Hematopoietic multipotent progenitor cell treated with erythropoietin and hydrocortisone succinate and interleukin-3 and kit ligand, for 8 days (in vitro differentiated cells): ENCODE measurements at regions not wholly inside any gene's neighbourhood (a gene's known extent, or its start where the extent isn't known, plus 50 kb on each side); places are given as distances from the start of the nearest gene placed in this dataset.
A peak's percentile ranks its signal among the peaks of the same experiment; 100 is the strongest.
"Not testable (repeated sequence)": the region's sequence is repeated elsewhere in the genome, so short reads cannot be mapped to it uniquely, and the experiment has no call there.

Source experiments
- DNase-seq: peaks from one replicate; pipeline ENCODE4 v3.0.0-alpha.2; 2015

- DNase-seq = no peak
Measured at GRCh38 chr1:187038784-187039183, 210.0 kb downstream of the PLA2G4A start.

- no peak for DNase-seq
Measured at GRCh38 chr1:187041104-187041503, 212.4 kb downstream of the PLA2G4A start.

- no peak for DNase-seq
Measured at GRCh38 chr1:187042538-187042937, 213.8 kb downstream of the PLA2G4A start.

DNA sequence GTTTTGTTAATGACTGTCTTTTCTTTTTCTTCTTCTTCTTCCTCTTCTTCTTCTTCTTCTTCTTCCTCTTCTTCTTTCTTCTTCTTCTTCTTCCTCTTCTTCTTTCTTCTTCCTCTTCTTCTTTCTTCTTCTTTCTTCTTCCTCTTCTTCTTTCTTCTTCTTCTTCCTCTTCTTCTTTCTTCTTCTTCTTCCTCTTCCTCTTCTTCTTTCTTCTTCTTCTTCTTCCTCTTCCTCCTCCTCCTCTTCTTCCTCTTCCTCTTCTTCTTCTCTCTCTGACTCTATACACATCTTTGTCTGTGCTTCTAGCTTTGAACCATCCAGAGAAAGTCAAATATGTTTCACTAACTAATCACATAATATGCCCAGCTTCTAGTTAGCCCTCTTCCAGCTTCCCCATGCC lies 214.7 kb downstream of the PLA2G4A start:
- DNase-seq = not testable (repeated sequence)

- DNase-seq = no peak
Measured at GRCh38 chr1:187044411-187044810, 215.7 kb downstream of the PLA2G4A start.

GRCh38 chr1:187045371-187045770 lies 216.6 kb downstream of the PLA2G4A start:
- DNase-seq = no peak

GRCh38 chr1:187046293-187046692 lies 217.5 kb downstream of the PLA2G4A start:
- no peak for DNase-seq

DNA sequence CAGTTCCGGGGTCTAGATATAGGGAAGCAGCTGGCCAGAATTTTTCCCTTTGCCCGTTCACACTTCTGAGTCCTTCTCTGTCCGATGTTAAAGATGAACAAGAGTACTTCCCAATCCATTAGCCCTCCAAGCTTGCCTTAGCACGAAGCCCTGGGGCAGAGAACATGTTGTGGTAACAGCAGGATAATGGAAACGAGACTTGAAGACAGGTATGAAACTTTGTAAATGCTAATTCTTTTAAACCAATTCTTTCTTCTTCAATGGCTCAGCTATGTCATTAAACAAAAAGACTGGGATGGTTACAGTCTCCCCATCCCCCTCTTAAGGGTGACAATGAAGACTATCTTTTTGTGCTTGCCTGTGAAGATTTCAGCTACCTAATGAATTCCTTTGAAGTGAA lies 218.5 kb downstream of the PLA2G4A start:
- no peak for DNase-seq

DNA sequence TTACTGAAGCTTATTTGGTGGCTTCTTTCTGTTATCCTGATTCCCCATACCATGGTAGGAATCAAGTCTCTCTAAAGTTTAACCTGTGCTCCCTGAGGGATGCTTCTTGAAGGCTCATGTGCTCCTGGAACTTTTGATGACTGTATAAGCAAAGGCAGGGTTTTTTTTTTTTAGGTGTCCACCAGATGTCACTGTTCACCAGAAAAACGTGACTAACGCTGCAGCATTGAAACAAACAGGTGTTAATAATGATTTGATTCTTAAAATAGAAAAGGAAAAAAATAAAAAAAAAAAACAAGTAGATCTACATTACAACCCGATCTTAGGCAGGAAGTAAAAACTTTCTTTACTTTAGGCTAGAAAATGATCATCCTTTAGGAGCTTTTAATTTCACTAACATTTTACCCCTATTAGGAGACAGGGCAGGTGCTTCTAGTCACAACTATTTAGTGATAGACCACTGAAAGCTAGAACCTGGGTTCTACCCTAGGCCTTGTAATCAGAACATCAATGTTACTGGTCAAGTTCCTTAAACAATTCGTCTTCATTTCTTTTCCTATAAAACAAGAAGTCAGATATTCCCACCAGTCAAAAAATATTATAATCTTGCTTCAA lies 223.0 kb downstream of the PLA2G4A start:
- DNase-seq = peak; percentile 63

DNA sequence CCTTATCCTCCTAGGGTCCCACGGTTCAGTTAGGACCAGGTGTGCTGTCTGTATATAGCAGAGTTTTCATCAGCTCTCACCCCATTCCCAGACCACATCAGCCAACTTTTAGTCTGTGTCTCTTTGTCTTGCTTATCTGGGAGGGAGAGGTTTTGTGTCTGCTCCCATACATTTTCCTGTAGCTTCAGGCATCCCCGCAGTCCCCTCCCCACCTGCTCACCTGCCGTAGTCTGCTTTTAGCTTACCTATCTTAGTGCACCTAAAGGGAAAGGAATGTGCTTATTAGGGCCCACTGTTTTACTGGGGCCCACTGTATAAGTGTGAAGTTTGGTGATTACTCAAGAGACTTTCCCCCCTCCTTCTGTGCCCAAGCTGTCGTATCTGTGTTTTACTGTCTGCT lies 225.1 kb downstream of the PLA2G4A start:
- DNase-seq = no peak

- DNase-seq = no peak
Measured at GRCh38 chr1:187054862-187055757, 226.4 kb downstream of the PLA2G4A start.

GRCh38 chr1:187063271-187063670 lies 234.5 kb downstream of the PLA2G4A start:
- DNase-seq = no peak

DNA sequence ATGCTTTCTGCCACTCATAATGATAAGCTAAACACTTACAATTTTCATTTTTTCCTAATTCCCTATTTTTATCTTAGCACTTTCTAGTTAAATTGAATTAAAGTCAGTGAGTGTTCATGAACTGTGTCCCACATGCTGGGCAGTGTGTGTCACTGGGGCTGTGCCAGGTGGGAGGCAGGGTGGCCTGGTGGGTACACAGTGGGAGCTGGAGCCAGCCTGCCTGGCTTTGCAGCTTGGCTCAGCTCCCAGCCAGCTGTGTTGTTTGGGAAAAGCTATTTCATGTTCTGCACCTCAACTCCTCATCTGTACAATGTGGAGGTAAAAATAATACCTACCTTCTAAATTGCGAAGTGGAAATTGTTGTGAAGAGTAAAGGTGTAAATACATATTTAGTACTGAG lies 238.4 kb downstream of the PLA2G4A start:
- DNase-seq = no peak

DNA sequence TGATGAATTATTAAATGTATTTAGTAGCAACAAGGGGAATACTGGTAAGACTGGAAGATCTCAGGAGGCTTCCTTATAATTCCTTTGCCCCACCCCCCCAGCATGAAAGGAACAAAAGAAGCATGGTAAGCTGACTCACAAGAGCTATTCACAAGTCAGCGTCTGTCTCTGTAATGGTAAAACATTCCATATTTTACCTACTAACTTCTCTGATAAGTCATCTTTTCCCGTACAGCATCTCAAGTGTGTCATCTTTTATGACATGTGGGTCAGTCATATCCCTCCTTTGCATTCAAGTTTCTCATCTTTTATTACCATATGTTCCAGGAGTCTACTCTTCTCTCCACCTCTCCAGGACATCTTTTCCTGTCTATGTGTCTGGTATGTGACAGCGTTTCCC lies 241.3 kb downstream of the PLA2G4A start:
- no peak for DNase-seq

- DNase-seq = peak; percentile 11
Measured at GRCh38 chr1:187072262-187073034, 243.7 kb downstream of the PLA2G4A start.

GRCh38 chr1:187073035-187073560 lies 244.3 kb downstream of the PLA2G4A start:
- peak; percentile 45 for DNase-seq

- DNase-seq = not testable (repeated sequence)
Measured at GRCh38 chr1:187073634-187074245, 245.0 kb downstream of the PLA2G4A start.

DNA sequence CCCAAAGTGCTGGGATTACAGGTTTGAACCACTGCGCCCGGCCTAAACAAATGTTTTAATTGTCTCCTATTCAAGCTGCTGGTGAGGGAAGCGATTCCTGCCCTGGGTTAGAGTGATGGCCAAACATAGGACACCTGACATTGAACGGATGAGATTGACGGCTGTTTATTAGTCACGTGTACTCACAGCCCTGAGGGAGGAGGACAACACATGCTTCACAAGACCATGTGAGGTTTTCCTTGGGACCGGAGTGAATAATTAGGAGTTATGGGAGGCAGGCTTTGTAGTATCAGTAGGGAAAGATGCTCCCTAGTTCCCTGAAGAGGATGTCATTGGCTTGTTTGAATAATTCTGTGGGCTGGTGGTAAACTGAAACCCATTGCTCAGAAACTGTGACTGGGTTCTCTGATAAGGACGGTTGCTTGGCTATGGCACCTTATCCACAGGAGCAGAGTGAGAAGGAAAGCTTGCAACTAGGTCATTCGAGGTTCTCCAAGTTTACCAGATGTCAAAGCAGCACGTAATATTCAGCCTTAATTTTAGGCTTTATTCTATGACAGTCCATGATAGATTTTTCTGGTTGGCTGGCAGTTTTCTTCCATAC lies 245.8 kb downstream of the PLA2G4A start:
- DNase-seq = peak; percentile 67

DNA sequence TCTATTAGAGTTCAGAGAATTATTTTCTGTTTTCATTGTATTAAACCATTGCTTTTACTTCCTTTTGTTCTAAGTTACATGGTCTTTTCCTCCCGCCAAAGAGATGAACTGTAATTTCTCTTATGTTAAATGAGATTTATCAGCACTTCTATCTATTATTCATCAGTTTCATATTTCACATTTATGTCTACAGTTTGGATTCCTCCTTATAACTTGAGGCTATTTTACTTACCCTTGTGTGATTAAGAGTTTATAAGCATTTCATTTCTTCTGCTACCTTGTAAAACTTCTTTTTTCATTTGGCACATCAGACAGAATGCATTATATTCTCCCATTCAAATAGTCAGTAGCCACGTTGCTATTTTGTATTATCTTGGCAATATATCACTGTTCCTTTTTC lies 248.2 kb downstream of the PLA2G4A start:
- no peak for DNase-seq

DNA sequence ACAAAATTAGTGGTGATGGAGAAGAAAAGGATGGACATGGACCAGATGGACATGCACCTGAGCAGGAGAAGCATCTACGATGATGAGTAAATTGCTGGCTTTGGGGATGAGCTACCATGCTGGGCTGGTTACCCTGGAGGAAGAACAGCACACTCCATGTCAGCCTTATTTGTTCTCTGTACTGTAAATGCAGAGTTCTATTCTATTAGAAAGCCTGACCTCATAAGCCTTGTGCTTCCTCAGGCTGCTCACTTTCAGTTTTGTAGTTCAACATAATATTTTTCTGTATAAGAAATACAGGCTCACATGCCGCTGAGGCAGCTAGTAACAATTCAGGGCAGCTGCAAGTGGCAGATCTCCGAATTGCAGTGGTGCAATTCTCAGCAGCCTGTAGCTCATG lies 249.6 kb downstream of the PLA2G4A start:
- no peak for DNase-seq

- DNase-seq = no peak
Measured at GRCh38 chr1:187078916-187079315, 250.2 kb downstream of the PLA2G4A start.

DNA sequence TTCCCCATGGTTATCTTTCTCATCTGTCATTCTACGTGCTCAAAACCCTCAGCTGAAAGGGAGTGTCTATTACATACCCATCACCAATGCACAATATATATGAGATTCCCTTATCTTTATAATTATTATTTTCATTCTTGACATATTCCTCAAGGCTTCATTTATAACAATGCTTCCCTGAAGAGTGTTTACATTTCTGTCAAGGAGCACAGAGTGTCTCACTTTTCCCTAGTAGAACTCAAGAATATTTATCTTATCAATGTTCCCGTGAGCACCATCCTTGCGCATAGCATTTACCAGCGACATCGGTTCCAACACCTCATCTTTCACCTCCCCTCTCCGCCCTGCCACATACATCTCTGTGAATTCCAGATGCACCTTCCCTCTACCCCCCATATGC lies 250.6 kb downstream of the PLA2G4A start:
- DNase-seq = no peak
